ENCODE measurements at regions not wholly inside any gene's neighbourhood (a gene's known extent, or its start where the extent isn't known, plus 50 kb on each side); places are given as distances from the start of the nearest gene placed in this dataset.
A peak's percentile ranks its signal among the peaks of the same experiment; 100 is the strongest.
"Not testable (repeated sequence)": the region's sequence is repeated elsewhere in the genome, so short reads cannot be mapped to it uniquely, and the experiment has no call there.

- no peak for DNase-seq
Measured at GRCh38 chr2:186399082-186399644, 86.9 kb upstream of the ZC3H15 start.

DNA sequence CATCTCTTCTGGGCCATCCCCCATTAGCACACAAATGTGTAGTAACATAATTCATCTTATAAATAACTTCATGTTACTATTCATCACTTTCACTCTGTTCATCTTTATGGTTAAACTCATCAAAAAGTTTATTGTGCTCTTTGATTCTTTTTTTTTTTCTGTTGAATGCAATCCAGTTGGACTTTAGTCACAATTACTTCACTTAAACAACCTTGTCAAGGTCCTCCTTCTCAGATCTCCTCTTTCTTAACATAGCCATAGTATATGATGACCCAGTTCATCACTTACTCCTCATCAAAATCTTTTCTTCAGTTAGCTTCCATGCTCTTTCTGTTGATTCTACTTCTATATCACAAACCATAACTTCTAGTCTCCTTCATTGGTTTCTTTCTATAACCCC lies 80.2 kb upstream of the ZC3H15 start:
- no peak for DNase-seq

GRCh38 chr2:186407611-186408010 lies 78.4 kb upstream of the ZC3H15 start:
- DNase-seq, result no peak

GRCh38 chr2:186410802-186411201 lies 75.3 kb upstream of the ZC3H15 start:
- DNase-seq, result no peak

DNA sequence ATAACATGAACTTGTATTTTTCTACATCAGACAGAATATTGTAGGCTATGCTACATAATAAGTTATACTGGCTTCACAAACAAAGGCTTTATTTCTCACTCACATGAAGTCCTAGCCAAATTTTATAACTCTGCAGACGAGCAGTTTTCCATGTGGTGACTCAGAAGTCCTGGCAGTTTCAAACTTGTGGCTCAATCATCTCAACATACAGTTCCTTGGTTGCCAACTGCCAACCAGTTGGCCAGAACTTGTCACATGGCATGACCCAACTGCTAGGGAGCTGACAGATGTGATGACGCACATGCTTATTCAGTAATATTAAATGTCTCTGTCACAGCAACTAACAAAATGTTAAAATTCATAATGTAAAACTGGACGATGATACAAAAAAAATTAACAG lies 63.8 kb upstream of the ZC3H15 start:
- no peak for DNase-seq

- DNase-seq, result no peak
Measured at GRCh38 chr2:186423481-186423880, 62.6 kb upstream of the ZC3H15 start.

DNA sequence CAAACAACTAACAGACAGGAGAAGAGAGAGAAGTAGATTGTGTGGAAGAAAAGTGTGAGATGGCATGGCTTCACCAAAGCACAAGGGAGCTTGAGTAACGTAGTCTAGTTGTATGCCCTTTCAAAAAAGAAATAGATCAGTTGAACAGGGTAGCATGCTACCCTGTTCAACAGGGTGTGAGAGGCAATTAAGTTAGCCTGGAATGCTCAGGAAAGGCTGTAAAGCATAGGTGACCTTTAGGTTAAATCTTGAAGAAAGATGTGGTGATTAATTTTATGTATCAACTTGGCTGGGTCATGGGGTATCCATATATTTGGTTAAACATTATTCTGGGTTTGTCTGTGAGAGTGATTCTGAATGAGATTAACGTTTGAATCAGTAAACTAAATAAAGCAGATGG lies 61.8 kb upstream of the ZC3H15 start:
- no peak for DNase-seq

DNA sequence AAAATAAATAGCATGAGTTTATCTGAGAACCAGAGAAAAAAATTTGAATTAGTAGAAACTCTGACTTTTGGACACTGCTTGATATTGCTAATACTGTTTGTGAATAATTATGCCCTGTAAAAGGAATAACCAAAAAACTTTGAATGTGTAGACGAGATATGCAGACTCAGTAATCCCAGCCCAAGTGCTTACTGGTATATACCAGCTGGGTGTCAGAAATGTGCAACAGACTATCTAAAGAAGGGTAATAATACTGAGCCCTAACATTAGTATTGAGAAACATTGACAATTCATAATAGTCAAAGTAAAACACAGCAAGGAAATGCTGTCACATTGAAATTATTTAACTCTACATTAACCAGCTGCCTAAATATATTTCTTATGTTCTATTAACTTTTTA lies 60.5 kb upstream of the ZC3H15 start:
- DNase-seq, result no peak

DNA sequence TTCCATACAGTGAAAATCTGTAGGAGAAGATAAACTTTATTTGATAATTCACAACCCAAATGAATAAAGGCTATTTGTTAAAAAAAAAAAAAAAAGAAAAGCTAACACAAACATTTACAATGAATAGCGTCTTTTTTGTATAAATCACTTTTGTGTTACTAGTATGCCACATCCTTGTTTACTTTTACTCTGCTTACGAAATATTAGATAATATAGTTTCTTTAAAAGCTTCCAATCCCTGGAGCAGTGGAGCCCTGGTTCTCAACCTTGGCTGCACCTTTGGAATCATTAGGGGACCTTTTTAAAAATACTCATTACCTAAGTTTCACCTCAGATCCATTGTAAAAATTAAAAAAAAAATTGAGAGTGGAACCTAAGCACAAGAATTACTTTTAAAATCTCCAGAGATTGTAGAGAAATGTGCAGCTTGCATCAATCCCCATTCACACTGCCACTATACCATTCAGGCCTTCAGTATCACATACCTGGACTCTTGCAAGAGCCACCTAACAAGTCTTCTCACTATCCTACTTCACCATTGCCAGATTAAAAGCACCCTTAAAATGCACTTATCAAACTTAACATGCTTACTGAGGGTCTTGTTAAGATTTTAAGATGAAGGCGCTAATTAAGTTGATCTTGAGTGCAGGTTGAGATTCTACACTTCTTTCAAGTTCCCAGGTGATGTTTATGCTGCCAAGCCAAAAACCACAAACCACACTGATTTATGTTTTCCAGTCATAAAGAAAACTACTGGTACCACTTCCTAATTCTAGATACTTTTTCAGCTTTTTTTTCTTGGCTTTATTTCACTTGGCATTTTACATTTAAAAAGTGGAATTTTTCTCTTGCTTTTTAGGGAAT lies 59.7 kb upstream of the ZC3H15 start:
- DNase-seq, result peak in 1 of 2 donors; percentile 5

GRCh38 chr2:186427017-186427350 lies 59.1 kb upstream of the ZC3H15 start:
- not testable (repeated sequence) for DNase-seq

GRCh38 chr2:186427970-186428369 lies 58.1 kb upstream of the ZC3H15 start:
- no peak for DNase-seq

DNA sequence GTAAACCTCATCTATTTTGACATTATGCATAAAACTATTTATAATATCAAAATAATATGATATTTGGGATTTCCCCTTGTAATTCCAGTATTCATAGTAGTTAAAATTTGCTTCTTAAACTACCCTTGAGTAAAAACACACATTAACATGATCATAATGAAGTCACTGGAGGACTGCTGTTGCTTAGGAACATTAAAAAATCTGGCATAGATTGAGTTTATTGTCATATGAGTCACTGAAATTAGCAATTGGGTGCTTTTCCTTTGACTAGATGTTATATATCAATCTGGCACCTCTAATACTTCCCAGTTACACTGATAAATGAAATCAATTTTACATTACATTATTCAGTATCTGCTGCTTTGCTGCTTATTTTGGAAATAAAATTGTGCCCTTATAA lies 57.0 kb upstream of the ZC3H15 start:
- no peak for DNase-seq

DNA sequence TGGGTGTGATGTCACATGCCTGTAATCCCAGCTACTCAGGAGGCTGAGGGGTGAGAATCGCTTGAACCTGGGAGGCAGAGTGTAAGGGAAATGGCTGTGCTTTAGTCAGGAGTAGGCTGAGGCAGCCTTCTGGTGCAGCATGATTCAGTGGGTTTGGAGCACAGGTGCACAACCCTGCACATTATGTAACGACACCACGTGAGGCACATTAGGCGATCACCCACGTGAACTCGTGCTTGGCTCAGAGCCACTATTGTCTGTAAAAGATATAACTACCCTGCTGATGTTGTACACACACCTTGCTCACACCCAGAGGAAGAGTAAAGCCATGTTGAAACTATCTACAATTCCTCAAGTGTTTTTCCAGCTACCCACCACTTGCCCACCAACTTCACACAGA lies 54.8 kb upstream of the ZC3H15 start:
- DNase-seq, result no peak

DNA sequence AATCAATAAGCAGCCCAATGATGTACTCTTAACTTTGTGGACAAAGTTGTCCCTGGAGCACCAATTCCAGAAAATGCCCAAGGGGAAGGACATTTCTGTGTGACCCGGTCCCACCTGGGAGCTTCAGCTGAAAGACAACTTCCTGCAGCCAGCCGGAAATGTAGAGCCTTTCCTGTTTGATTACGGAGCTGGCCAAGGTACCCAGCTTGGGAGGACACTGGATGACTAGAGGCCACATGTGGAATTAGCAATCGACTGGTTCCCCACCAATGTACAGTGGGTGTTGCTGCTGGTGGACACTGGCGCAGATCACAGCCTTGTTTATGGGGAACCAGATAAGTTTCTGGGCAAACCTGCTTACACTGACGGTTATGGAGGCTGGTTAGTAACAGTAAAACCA lies 53.0 kb upstream of the ZC3H15 start:
- no peak for DNase-seq

GRCh38 chr2:186433777-186434432 lies 52.2 kb upstream of the ZC3H15 start:
- DNase-seq, result no peak

Measured in CD4-positive, alpha-beta T cell treated with Interferon alpha-2 for 1 hour (primary cell).